ENCODE measurements at regions not wholly inside any gene's neighbourhood (a gene's known extent, or its start where the extent isn't known, plus 50 kb on each side); places are given as distances from the start of the nearest gene placed in this dataset.
"Not testable (repeated sequence)": the region's sequence is repeated elsewhere in the genome, so short reads cannot be mapped to it uniquely, and the experiment has no call there.

DNA sequence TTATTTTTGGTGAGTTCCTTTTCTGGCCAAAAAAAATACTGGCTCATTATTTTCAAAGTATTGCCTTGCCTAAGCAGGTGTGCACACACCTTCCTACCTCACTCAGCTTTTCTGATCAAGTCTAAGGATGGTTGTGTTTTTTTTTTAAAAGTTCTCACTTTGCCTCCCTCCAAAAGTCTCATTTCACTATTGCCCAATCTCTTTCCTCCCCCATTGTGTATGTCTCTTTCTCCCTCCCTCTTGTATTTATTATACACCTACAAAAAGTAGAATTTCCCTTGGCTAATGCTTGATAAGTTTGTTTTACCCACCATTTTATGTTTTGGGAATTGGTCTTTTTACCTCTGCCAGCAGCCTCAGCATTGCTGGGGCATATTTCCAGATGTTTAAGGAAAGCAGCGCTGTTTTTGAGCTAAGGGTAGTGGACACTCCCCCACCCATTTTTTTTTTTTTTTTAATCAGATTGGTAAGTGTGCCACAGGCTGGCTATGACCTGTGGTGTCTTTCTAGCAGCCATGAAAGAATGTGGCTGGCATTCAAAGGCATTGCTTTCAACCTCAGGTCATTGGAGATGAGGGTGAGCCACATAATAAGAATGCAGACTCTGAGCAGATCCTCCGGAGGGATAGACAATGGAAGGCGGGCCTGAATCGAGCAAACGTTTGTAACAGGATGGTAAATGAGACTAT lies 668.6 kb downstream of the UTRN start:
- TF ChIP-seq, protein P1, sequence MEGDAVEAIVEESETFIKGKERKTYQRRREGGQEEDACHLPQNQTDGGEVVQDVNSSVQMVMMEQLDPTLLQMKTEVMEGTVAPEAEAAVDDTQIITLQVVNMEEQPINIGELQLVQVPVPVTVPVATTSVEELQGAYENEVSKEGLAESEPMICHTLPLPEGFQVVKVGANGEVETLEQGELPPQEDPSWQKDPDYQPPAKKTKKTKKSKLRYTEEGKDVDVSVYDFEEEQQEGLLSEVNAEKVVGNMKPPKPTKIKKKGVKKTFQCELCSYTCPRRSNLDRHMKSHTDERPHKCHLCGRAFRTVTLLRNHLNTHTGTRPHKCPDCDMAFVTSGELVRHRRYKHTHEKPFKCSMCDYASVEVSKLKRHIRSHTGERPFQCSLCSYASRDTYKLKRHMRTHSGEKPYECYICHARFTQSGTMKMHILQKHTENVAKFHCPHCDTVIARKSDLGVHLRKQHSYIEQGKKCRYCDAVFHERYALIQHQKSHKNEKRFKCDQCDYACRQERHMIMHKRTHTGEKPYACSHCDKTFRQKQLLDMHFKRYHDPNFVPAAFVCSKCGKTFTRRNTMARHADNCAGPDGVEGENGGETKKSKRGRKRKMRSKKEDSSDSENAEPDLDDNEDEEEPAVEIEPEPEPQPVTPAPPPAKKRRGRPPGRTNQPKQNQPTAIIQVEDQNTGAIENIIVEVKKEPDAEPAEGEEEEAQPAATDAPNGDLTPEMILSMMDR (IDR thresholded peaks at IDR 0.05) = no peak
- peak; percentile 19 for ATAC-seq
- Histone ChIP-seq H3K4me1 (no peaks in the 10 kb centered on the region), H3K27me3 (no peaks in the 10 kb centered on the region), H3K36me3 (no peaks in the 10 kb centered on the region), H3K27ac (no peak overlapping the region), H3K4me3 (no peak overlapping the region), H3K9me3 (no peaks in the 10 kb centered on the region)
- intact Hi-C loops (cut with DNase I) = no loop called here
- no peak for DNase-seq

DNA sequence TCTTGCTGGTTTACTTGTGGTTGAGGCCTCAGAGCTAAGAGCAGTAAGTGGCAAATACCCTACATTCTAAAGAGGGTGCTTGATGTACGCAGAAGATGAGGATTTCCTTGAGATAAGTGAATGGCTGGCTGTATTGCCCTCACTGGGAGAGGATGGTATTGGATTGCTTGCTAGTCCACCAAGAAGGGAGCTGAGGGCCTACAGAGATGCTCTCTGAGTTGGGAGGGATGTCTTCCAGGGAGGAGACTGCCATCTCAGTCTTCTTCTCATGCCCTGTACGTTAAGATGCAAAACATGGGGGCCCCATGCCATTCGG lies 669.1 kb downstream of the UTRN start:
- Histone ChIP-seq H3K4me3 (no peak overlapping the region), H3K9me3 (no peaks in the 10 kb centered on the region), H3K27ac (no peak overlapping the region), H3K4me1 (no peaks in the 10 kb centered on the region), H3K36me3 (no peaks in the 10 kb centered on the region), H3K27me3 (no peaks in the 10 kb centered on the region)
- TF ChIP-seq, protein P1 (IDR thresholded peaks at IDR 0.05) = no peak
- no peak for DNase-seq
- intact Hi-C loops (cut with DNase I) = no loop called here
- peak; percentile 57 for ATAC-seq

DNA sequence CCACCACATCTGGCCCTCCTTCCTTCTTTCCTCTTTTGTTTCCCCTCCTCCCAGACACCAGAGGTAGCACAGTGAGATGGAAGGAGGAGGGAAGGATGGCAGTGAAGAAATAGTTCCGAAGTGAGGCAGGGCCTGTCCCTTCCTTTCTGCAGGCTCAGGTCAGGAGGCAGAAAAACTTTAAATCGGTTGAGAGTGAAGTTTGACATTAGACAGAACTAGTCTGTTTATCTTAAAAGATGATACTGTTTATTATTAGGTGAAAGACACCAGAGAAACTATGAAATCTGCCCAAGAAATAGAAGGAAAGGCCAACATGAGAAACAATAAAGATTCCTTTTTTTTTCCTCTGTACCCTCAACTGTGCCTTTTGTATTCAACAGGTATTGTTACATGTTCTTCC lies 670.3 kb downstream of the UTRN start:
- TF ChIP-seq, protein P1 (IDR thresholded peaks at IDR 0.05) = no peak
- Histone ChIP-seq H3K4me1 (no peaks in the 10 kb centered on the region), H3K4me3 (no peak overlapping the region), H3K9me3 (no peaks in the 10 kb centered on the region), H3K27me3 (no peaks in the 10 kb centered on the region), H3K27ac (no peak overlapping the region), H3K36me3 (no peaks in the 10 kb centered on the region)
- no peak for ATAC-seq
- intact Hi-C loops (cut with DNase I) = no loop called here
- DNase-seq = no peak

DNA sequence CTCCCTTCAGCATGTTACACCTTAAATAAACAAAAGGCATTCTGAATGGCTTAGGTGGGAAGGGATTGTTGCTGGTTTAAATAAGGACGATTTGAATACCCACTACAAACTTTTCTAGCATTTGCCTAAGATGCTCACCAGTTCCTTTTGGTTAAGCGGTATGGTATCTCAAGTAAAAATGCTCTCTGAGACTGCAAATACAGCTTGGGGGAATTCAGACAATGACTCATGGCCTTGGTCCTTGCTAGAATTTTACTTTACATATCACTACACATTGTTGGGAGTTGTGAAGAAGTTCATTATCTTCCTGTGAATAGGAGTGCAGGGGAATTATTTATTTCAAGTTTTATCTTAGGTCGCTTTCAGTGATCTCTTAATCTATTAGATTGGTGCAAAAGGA lies 670.7 kb downstream of the UTRN start:
- Histone ChIP-seq H3K4me1 (no peaks in the 10 kb centered on the region), H3K36me3 (no peaks in the 10 kb centered on the region), H3K9me3 (no peaks in the 10 kb centered on the region), H3K27ac (no peak overlapping the region), H3K27me3 (no peaks in the 10 kb centered on the region), H3K4me3 (no peak overlapping the region)
- TF ChIP-seq, protein P1 (IDR thresholded peaks at IDR 0.05) = no peak
- intact Hi-C loops (cut with DNase I) = no loop called here
- ATAC-seq (no peak), DNase-seq (no peak)

DNA sequence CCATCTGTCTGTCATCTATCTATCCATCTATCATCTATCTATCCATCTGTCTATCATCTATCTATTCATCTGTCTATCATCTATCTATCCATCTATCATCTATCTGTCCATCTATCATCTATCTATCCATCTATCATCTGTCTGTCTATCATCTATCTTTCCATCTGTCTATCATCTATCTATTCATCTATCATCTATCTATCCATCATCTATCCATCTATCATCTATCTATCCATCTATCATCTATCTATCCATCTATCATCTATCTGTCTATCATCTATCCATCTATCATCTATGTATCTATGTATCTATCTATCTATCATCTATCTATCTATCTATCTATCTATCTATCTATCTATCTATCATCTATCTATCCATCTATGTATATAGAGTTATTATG lies 671.6 kb downstream of the UTRN start:
- intact Hi-C loops (cut with DNase I) = not testable (repeated sequence)

More for the DNA sequence above, 671.6 kb downstream of the UTRN start:
- H3K4me1 ChIP-seq, H3K9me3 ChIP-seq, ATAC-seq, H3K27ac ChIP-seq, H3K4me3 ChIP-seq, H3K36me3 ChIP-seq, DNase-seq, H3K27me3 ChIP-seq: not testable (repeated sequence)
